ENCODE measurements at regions not wholly inside any gene's neighbourhood (a gene's known extent, or its start where the extent isn't known, plus 50 kb on each side); places are given as distances from the start of the nearest gene placed in this dataset.

DNA sequence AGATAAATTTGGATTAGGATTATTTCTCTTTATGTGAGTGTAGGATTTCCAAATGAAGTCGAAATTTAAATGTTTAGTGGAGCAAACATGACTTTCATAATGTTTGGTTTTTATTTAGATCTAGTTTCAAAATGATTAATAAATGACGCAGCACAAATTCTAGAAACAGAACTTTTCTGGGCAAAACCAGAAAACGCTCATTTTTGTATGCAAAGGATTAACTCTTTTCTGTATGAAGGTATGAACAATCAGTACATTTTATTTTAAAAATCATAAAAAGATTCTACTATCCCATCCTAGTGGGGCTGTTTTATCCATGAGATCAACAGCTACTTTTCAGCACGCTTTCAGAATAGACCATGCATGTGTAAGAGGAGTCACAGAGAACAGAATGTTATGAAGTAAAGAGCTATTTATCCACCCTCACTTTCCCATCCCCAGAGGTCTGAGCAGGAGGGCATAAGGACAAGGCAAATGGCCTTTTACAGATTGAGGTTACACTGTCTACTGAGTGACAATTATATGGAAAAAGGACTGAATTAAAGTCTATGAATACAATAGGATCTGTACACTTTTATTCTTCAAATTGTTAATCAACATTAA is 270.8 kb downstream of the ZEB2 start:
- TF ChIP-seq POLR2A (IDR thresholded peaks at IDR 0.05; ENCODE audit: low read length) (no peak), GATA1 (IDR thresholded peaks at IDR 0.05; ENCODE audit: low read depth, low read length) (no peak)

All from erythroblast (primary cell).